ENCODE measurements at regions not wholly inside any gene's neighbourhood (a gene's known extent, or its start where the extent isn't known, plus 50 kb on each side); places are given as distances from the start of the nearest gene placed in this dataset.

DNA sequence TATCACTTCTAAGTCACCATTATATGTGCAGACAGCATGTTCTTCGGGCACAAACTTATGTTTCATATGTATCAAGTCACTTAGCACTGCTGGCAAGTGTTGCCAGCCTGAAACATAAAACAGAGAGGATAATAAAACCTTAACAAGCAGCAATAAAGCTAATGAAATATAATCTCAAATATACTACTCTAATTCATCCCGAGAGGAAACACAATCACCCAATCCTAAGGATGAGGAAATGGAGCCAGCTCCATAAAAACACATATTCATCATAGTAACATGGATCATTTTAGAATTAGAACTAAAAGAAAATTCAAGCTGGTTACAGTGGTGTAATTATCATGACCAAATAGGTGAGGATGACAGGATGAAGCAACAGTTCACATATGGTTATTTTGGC is 1072.7 kb downstream of the EPHA3 start:
- TF ChIP-seq, protein P1, sequence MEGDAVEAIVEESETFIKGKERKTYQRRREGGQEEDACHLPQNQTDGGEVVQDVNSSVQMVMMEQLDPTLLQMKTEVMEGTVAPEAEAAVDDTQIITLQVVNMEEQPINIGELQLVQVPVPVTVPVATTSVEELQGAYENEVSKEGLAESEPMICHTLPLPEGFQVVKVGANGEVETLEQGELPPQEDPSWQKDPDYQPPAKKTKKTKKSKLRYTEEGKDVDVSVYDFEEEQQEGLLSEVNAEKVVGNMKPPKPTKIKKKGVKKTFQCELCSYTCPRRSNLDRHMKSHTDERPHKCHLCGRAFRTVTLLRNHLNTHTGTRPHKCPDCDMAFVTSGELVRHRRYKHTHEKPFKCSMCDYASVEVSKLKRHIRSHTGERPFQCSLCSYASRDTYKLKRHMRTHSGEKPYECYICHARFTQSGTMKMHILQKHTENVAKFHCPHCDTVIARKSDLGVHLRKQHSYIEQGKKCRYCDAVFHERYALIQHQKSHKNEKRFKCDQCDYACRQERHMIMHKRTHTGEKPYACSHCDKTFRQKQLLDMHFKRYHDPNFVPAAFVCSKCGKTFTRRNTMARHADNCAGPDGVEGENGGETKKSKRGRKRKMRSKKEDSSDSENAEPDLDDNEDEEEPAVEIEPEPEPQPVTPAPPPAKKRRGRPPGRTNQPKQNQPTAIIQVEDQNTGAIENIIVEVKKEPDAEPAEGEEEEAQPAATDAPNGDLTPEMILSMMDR (conservative IDR thresholded peaks at IDR 0.05), result no peak
- TF ChIP-seq EZH2 (IDR thresholded peaks at IDR 0.05; ENCODE audit: low read depth), result no peak
